ENCODE measurements at regions not wholly inside any gene's neighbourhood (a gene's known extent, or its start where the extent isn't known, plus 50 kb on each side); places are given as distances from the start of the nearest gene placed in this dataset.

DNA sequence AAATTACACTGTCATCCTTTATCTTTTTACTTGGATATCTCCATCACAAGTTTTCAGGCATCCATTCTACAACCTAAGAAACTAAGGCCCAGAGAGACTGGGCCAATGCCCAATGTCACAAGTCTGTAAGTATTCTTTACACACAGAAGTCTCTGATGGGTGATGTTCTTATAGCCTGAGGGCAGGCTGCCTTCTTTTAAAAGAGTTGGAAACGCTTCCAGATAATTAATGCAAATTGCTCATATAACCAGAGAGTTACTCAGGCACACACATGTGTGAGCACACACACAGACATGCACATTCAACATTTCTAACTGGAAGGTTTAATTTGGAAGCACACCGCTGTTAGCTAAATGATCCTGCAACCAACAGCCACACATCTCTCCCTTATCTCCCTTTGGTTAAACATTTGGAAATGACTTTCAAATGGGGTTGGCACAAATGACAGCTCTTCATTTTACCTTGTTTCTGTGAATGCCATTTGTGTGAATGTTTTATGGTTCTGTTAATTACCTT, 160.8 kb upstream of the TMPO start:
- BruUV-seq (replicated peaks) = no TSS peak
- intact Hi-C loops (cut with micrococcal nuclease; ENCODE audit: unreplicated experiment) = no loop called here
- H3K4me1 ChIP-seq (ENCODE audit: insufficient read depth, low read length, poor library complexity, severe bottlenecking) = peaks cover 27% of the 10 kb centered on the region
- H3K4me3 ChIP-seq (ENCODE audit: low read depth, low read length, poor library complexity, severe bottlenecking) = no peak overlapping the region
- DNase-seq (ENCODE audit: low spot score) = no peak
- no peaks in the 10 kb centered on the region for H3K9me3 ChIP-seq (ENCODE audit: low read length)
- no peaks in the 10 kb centered on the region for H3K9me2 ChIP-seq (ENCODE audit: insufficient read depth, low read length)
- H2AFZ ChIP-seq (ENCODE audit: low read length) = peak overlapping the region; percentile 4; the same call in 1 of the 2 replicates
- no peak overlapping the region for H3K27ac ChIP-seq (ENCODE audit: low read depth, low read length, poor library complexity, severe bottlenecking)
- no peaks in the 10 kb centered on the region for H3K79me2 ChIP-seq (ENCODE audit: insufficient read depth, low read depth, low read length)
- TF ChIP-seq EZH2phosphoT487 (IDR thresholded peaks at IDR 0.05; ENCODE audit: borderline replicate concordance, low read depth, low read length) = no peak
- TF ChIP-seq, protein P1, sequence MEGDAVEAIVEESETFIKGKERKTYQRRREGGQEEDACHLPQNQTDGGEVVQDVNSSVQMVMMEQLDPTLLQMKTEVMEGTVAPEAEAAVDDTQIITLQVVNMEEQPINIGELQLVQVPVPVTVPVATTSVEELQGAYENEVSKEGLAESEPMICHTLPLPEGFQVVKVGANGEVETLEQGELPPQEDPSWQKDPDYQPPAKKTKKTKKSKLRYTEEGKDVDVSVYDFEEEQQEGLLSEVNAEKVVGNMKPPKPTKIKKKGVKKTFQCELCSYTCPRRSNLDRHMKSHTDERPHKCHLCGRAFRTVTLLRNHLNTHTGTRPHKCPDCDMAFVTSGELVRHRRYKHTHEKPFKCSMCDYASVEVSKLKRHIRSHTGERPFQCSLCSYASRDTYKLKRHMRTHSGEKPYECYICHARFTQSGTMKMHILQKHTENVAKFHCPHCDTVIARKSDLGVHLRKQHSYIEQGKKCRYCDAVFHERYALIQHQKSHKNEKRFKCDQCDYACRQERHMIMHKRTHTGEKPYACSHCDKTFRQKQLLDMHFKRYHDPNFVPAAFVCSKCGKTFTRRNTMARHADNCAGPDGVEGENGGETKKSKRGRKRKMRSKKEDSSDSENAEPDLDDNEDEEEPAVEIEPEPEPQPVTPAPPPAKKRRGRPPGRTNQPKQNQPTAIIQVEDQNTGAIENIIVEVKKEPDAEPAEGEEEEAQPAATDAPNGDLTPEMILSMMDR (conservative IDR thresholded peaks at IDR 0.05; ENCODE audit: low read length) = no peak
- H3K4me2 ChIP-seq (ENCODE audit: low read length) = no peak overlapping the region
- H4K20me1 ChIP-seq (ENCODE audit: insufficient read depth, low read length) = no peaks in the 10 kb centered on the region
- POLR2A ChIA-PET = interaction anchor here (0.5 to 1.7 kb wide), 6 partner anchors 15 to 330 kb away, joined by 3 to 8 read pairs (median 3); no protein-coding TSS in a partner anchor
- CTCF ChIA-PET (ENCODE audit: unreplicated experiment) = interaction anchor here (1.8 kb wide), 1 partner anchor 8 kb away, joined by 6 read pairs; no protein-coding TSS in a partner anchor
- no peaks in the 10 kb centered on the region for H3K36me3 ChIP-seq (ENCODE audit: insufficient read depth, low read length)

GRCh38 chr12:98355322-98355721, 160.1 kb upstream of the TMPO start:
- no peaks in the 10 kb centered on the region for H3K79me2 ChIP-seq (ENCODE audit: insufficient read depth, low read depth, low read length)
- CTCF ChIA-PET (ENCODE audit: unreplicated experiment) = interaction anchor here (1.2 to 1.8 kb wide), 2 partner anchors 9 to 15 kb away, joined by 6 read pairs; no protein-coding TSS in a partner anchor
- H4K20me1 ChIP-seq (ENCODE audit: insufficient read depth, low read length) = no peaks in the 10 kb centered on the region
- BruUV-seq (replicated peaks) = no TSS peak
- DNase-seq (ENCODE audit: low spot score) = no peak
- no peak overlapping the region for H3K27ac ChIP-seq (ENCODE audit: low read depth, low read length, poor library complexity, severe bottlenecking)
- intact Hi-C loops (cut with micrococcal nuclease; ENCODE audit: unreplicated experiment) = no loop called here
- no peaks in the 10 kb centered on the region for H3K9me2 ChIP-seq (ENCODE audit: insufficient read depth, low read length)
- no peaks in the 10 kb centered on the region for H3K9me3 ChIP-seq (ENCODE audit: low read length)
- H3K36me3 ChIP-seq (ENCODE audit: insufficient read depth, low read length) = no peaks in the 10 kb centered on the region
- POLR2A ChIA-PET = interaction anchor here (0.6 to 1.7 kb wide), 6 partner anchors 16 to 195 kb away, joined by 3 to 8 read pairs (median 4); no protein-coding TSS in a partner anchor
- H3K4me2 ChIP-seq (ENCODE audit: low read length) = peak overlapping the region; percentile 40
- no peak overlapping the region for H3K4me3 ChIP-seq (ENCODE audit: low read depth, low read length, poor library complexity, severe bottlenecking)
- TF ChIP-seq, protein P1 (conservative IDR thresholded peaks at IDR 0.05; ENCODE audit: low read length) = no peak
- TF ChIP-seq EZH2phosphoT487 (IDR thresholded peaks at IDR 0.05; ENCODE audit: borderline replicate concordance, low read depth, low read length) = no peak
- peaks cover 27% of the 10 kb centered on the region for H3K4me1 ChIP-seq (ENCODE audit: insufficient read depth, low read length, poor library complexity, severe bottlenecking)
- 0 out of 2 replicates have a peak overlapping the region, but pooled peaks have one; percentile 13 for H2AFZ ChIP-seq (ENCODE audit: low read length)

DNA sequence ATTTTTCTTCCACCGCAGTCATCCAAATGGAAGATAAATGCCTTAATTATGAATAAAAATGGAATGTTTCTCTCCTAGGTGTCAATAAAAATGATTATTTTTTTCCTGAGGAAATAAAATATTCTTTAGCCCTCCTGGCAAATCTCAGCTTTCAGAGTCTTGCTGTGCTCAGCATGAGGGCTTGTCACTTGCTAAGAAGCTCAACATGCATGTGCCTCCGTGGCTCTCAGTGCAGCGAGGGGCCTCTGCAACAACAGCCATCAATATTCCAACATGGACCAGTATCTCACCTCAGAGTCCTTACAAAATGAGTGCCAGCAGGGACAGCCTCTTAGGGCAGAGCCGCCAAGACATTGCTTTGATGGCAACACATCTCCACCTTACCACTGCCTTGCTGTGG, 159.5 kb upstream of the TMPO start:
- Histone ChIP-seq H3K36me3 (ENCODE audit: insufficient read depth, low read length) (no peaks in the 10 kb centered on the region), H4K20me1 (ENCODE audit: insufficient read depth, low read length) (no peaks in the 10 kb centered on the region), H3K4me1 (ENCODE audit: insufficient read depth, low read length, poor library complexity, severe bottlenecking) (peaks cover 27% of the 10 kb centered on the region), H3K79me2 (ENCODE audit: insufficient read depth, low read depth, low read length) (no peaks in the 10 kb centered on the region), H3K9me2 (ENCODE audit: insufficient read depth, low read length) (no peaks in the 10 kb centered on the region), H3K27ac (ENCODE audit: low read depth, low read length, poor library complexity, severe bottlenecking) (no peak overlapping the region), H2AFZ (ENCODE audit: low read length) (0 out of 2 replicates have a peak overlapping the region, but pooled peaks have one; percentile 13), H3K4me3 (ENCODE audit: low read depth, low read length, poor library complexity, severe bottlenecking) (no peak overlapping the region), H3K9me3 (ENCODE audit: low read length) (no peaks in the 10 kb centered on the region), H3K4me2 (ENCODE audit: low read length) (peak overlapping the region; percentile 40; the same call in 1 of the 2 replicates)
- CTCF ChIA-PET (ENCODE audit: unreplicated experiment) = interaction anchor here (1.2 to 1.8 kb wide), 2 partner anchors 9 to 14 kb away, joined by 6 read pairs; no protein-coding TSS in a partner anchor
- intact Hi-C loops (cut with micrococcal nuclease; ENCODE audit: unreplicated experiment) = no loop called here
- no peak for TF ChIP-seq EZH2phosphoT487 (IDR thresholded peaks at IDR 0.05; ENCODE audit: borderline replicate concordance, low read depth, low read length)
- TF ChIP-seq, protein P1 (conservative IDR thresholded peaks at IDR 0.05; ENCODE audit: low read length) = no peak
- BruUV-seq (replicated peaks) = no TSS peak
- POLR2A ChIA-PET = interaction anchor here (0.5 to 1.7 kb wide), 8 partner anchors 13 to 196 kb away, joined by 3 to 8 read pairs (median 4); partner anchors contain the start of gene TMPO
- DNase-seq (ENCODE audit: low spot score) = no peak
